ENCODE measurements at regions not wholly inside any gene's neighbourhood (a gene's known extent, or its start where the extent isn't known, plus 50 kb on each side); places are given as distances from the start of the nearest gene placed in this dataset.

DNA sequence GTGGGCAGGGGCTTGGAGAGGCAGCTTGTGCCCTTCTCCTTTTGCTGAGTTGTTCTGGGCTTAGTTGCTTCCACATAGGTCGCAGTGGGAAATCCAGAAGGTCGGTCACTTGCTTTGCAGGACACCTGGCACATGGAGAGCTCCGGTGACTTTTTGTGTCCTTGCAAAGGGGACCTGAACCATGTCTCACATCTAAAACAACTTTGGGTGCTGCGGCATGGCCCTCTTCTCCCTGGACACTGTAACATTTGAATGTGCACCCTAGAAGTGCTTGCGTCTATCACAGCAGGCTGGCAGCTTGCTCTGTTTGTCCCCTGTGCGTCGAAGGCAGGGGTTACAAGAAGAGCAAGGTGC is 189.9 kb upstream of the TWIST2 start:
- Histone ChIP-seq H3K27me3 (no peaks in the 10 kb centered on the region), H3K4me3 (no peak overlapping the region), H3K9me3 (peaks cover 0 to 17% (median 5%) of the 10 kb centered on the region in 12 donors), H3K4me1 (peaks cover 0 to 9% (median 0%) of the 10 kb centered on the region in 12 donors), H3K36me3 (no peaks in the 10 kb centered on the region), H3K27ac (no peak overlapping the region)
- intact Hi-C loops (cut with DNase I), result no loop called here
- no peak for ATAC-seq
- no peak for TF ChIP-seq POLR2A (IDR thresholded peaks at IDR 0.05)
- TF ChIP-seq, protein P1, sequence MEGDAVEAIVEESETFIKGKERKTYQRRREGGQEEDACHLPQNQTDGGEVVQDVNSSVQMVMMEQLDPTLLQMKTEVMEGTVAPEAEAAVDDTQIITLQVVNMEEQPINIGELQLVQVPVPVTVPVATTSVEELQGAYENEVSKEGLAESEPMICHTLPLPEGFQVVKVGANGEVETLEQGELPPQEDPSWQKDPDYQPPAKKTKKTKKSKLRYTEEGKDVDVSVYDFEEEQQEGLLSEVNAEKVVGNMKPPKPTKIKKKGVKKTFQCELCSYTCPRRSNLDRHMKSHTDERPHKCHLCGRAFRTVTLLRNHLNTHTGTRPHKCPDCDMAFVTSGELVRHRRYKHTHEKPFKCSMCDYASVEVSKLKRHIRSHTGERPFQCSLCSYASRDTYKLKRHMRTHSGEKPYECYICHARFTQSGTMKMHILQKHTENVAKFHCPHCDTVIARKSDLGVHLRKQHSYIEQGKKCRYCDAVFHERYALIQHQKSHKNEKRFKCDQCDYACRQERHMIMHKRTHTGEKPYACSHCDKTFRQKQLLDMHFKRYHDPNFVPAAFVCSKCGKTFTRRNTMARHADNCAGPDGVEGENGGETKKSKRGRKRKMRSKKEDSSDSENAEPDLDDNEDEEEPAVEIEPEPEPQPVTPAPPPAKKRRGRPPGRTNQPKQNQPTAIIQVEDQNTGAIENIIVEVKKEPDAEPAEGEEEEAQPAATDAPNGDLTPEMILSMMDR (IDR thresholded peaks at IDR 0.05), result no peak
- no peak for DNase-seq
- 88 to 92% (median 92%) methylated on average over 7 of the region's 7 CpGs for WGBS, 4 donors

DNA sequence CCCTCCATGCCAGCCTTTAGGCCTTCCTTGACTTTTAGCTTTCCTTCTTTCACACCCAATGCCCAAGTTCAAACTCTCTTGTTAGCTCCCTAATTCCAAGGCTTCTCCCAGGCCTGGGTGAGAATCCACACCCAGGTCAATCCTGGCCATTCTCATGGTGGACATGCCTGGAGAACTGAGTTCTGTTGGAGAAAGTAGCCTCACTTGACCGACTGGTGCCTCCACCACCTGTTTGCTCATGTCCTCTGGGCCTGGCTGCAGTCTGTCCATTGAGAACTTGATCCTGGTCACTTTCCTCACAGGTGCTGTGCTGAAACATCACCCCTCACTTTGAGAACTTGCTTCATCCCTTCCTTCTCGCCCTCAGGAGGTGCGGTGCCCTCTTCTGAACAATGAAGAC is 189.1 kb upstream of the TWIST2 start:
- Histone ChIP-seq H3K4me1 (peaks cover 0 to 9% (median 0%) of the 10 kb centered on the region in 12 donors), H3K9me3 (peaks cover 0 to 17% (median 5%) of the 10 kb centered on the region in 12 donors), H3K27me3 (no peaks in the 10 kb centered on the region), H3K27ac (no peak overlapping the region), H3K36me3 (no peaks in the 10 kb centered on the region), H3K4me3 (no peak overlapping the region)
- no peak for DNase-seq
- TF ChIP-seq POLR2A (IDR thresholded peaks at IDR 0.05), result no peak
- TF ChIP-seq, protein P1 (IDR thresholded peaks at IDR 0.05), result no peak
- no peak for ATAC-seq
- intact Hi-C loops (cut with DNase I), result no loop called here
- WGBS, 4 donors, result 71 to 84% (median 81%) methylated on average over 3 of the region's 3 CpGs

DNA sequence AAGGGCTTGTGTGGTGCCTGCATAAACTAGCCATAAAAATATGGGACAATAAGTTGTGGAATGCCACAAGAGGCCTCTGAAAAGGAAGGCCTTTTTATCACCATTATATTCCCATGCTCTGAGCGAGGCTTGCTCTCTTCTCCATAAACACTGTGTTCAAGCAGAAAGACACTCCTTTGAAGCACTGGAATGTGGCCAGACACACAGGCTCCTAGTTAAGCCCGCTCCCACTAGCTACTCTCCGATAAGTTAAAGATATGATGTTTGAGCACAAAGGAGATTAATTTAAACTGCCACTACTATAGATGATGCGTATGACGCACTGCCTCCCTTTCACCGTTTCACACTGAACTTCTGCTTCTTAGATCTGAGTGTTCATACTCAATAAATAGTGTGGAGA is 188.7 kb upstream of the TWIST2 start:
- Histone ChIP-seq H3K4me3 (no peak overlapping the region), H3K27ac (no peak overlapping the region), H3K36me3 (no peaks in the 10 kb centered on the region), H3K9me3 (peaks cover 0 to 17% (median 5%) of the 10 kb centered on the region in 12 donors), H3K27me3 (no peaks in the 10 kb centered on the region), H3K4me1 (peaks cover 0 to 9% (median 0%) of the 10 kb centered on the region in 12 donors)
- intact Hi-C loops (cut with DNase I), result no loop called here
- WGBS, 4 donors, result 55 to 71% (median 59%) methylated on average over 6 of the region's 6 CpGs
- DNase-seq, result no peak
- ATAC-seq, result no peak
- TF ChIP-seq, protein P1 (IDR thresholded peaks at IDR 0.05), result no peak
- no peak for TF ChIP-seq POLR2A (IDR thresholded peaks at IDR 0.05)

DNA sequence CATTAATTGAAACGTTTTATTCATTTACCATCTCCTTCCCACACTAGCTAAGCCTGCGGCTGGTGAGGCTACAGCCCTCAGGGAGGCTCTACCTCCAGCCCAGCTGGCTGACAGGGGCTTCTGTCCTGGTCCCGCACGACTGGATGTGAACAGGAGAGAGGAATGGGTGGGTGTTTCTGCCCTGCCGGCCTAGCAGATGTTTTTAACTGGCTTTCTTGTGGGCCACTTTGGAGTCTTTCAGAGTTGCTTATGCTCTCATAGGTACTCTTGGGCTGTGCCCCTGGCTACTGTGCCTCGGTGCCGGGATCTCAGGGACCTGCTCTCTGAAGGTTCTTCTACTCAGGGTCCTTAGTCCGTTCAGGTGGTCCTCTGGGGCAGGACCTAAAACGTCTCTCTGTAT is 184.3 kb upstream of the TWIST2 start:
- 66 to 82% (median 76%) methylated on average over 9 of the region's 9 CpGs for whole genome bisulfite sequencing, 4 donors
- H3K9me3 ChIP-seq, result peaks cover 0 to 19% (median 5%) of the 10 kb centered on the region in 12 donors
- no peak for ATAC-seq
- intact Hi-C loops (cut with DNase I), result no loop called here
- no peaks in the 10 kb centered on the region for H3K36me3 ChIP-seq
- no peak overlapping the region for H3K27ac ChIP-seq
- H3K4me1 ChIP-seq, result no peaks in the 10 kb centered on the region
- TF ChIP-seq, protein P1 (IDR thresholded peaks at IDR 0.05), result no peak
- no peak for TF ChIP-seq POLR2A (IDR thresholded peaks at IDR 0.05)
- no peaks in the 10 kb centered on the region for H3K27me3 ChIP-seq
- no peak overlapping the region for H3K4me3 ChIP-seq
- DNase-seq, result no peak
